GM20000 (cell line): ENCODE measurements at regions not wholly inside any gene's neighbourhood (a gene's known extent, or its start where the extent isn't known, plus 50 kb on each side); places are given as distances from the start of the nearest gene placed in this dataset.

Experiments
- DNase-seq: peaks from one replicate; pipeline ENCODE4 v3.0.0; 2012; ENCODE audit warnings: low spot score
- TF ChIP-seq, protein P1 (sequence below): IDR thresholded peaks from 2 replicates; pipeline ENCODE4 v1.5.1; 2012; ENCODE audit warnings: mild to moderate bottlenecking, control low read depth; ENCODE audit errors: extremely low read depth, missing control alignments

DNA sequence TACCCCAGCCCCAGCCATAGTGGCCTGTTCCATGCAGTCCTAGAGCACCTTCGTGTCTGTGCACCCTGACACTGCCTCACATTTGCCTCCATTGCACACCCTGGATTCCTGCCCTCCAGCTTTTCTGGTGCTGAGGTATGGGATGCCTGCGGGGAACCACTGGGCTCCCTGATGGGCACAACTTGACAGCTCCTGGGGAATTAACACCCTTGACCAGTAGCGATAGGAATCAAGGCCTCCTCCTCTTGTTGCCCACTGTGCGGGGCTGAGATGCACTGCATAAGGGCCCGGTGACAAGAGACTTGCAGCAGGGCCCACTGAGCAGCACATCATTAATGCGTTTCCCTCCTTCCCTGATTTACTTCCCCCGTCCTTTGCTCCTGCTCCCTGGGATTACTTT is 235.6 kb upstream of the MOCS1 start:
- no peak for DNase-seq
- TF ChIP-seq, protein P1, sequence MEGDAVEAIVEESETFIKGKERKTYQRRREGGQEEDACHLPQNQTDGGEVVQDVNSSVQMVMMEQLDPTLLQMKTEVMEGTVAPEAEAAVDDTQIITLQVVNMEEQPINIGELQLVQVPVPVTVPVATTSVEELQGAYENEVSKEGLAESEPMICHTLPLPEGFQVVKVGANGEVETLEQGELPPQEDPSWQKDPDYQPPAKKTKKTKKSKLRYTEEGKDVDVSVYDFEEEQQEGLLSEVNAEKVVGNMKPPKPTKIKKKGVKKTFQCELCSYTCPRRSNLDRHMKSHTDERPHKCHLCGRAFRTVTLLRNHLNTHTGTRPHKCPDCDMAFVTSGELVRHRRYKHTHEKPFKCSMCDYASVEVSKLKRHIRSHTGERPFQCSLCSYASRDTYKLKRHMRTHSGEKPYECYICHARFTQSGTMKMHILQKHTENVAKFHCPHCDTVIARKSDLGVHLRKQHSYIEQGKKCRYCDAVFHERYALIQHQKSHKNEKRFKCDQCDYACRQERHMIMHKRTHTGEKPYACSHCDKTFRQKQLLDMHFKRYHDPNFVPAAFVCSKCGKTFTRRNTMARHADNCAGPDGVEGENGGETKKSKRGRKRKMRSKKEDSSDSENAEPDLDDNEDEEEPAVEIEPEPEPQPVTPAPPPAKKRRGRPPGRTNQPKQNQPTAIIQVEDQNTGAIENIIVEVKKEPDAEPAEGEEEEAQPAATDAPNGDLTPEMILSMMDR = no peak

DNA sequence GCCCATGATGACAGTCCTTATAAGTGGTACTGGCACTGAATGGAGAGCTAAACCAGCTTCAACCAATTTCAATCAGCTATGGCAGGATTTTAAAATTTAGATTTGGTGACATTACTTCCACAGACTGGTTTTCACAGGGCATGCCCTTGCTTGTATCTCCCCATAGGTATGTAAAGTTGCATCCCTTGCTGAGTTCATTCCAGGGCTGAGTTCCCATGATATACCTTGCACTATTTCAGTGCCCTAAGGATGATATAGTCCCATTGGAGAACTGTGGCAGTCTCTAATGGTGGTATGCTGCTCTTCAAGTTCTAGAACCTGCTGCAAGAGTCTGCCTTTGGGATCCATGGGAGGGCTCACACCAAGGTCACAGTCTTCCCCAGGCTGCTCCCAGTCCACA is 232.7 kb upstream of the MOCS1 start:
- TF ChIP-seq, protein P1 = no peak
- no peak for DNase-seq

DNA sequence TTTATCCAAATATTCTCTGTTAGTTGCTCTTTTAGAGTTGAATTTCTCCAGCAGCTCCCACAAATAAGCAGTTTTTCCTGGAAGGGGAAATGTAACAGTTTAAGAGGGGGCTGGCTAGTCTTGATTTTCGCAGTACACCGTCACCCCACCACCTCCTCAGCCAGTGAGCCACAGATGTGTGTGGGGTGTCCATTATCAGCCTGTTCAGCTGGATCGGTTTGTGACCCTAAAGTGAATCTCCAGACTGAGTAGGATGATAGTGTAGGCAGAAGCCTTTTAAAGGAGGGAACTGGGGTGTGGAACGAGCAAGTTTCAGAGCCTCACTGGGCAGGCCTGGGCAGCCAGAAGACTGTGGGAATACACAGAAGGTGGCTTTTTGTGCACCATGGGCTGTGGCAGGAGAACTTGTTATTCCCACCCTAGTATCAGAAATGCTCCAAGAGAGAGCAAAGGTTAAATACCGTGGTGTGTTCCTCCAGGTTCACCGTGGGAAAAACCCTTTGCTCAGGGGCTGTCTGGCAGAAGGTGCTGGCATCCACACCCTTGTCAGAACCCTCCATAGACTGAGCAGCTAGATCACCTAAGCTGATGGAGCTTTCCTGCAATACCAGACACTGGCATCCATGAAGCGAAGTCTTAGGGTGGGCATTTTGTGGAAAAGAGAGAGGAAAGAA is 230.9 kb upstream of the MOCS1 start:
- TF ChIP-seq, protein P1 = no peak
- no peak for DNase-seq

DNA sequence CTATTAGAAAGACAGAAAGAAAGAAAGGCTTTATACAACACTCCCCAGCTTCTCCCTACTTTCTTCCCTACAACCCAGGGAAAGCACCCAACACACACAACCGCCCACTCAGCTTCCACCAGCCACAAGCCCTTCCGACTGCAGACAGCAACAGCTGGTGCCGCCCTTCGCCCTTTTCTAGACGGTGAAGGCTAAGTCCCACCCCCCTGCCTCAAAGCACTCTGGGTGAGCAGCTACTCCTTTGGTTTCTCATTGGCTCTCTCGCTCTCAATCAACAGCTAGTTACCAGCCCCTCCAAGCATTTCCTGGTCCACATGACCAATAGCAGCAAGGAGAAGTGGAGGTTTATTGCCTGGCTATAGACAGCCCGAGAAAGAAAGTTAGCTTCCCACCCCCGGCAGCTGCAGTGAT is 230.1 kb upstream of the MOCS1 start:
- no peak for DNase-seq
- TF ChIP-seq, protein P1 = no peak

DNA sequence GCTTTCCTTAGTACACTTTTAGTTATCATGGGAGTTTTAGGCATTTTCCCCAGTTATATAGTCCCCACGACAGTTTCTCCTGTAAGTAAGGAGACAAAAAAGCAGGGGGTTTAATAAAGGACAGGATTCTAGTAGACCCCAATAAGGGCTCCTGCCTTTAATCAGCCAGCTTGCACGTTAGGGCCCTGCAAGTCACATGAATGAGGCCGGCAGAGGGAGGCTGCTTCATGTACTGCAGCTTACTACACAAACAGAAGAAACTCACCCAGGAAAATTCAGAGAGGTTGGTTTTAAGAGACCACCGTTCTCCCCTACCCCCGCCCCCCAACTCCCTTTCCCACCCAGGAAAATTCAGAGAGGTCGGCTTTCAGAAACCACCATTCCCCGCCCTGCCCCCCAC is 229.7 kb upstream of the MOCS1 start:
- TF ChIP-seq, protein P1 = no peak
- DNase-seq = no peak

DNA sequence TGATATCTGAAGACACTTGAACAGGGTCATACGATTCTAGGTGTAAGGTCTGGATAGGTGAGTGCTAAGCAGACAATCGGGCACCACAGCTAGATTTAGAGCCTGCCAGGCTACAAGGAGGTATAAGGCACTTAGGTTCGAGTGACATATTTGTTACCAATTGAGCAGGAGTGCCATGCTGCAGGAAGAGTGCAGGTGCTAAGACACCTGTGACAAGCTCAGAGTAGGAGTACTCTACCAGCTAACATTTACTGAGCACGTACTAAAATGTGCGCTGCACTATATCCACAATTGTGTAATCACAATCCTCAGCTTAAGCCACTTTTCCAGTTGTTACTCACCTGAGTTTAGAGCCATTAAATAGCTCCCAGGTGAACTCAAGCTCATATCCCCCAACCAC is 227.8 kb upstream of the MOCS1 start:
- DNase-seq = no peak
- TF ChIP-seq, protein P1 = no peak

DNA sequence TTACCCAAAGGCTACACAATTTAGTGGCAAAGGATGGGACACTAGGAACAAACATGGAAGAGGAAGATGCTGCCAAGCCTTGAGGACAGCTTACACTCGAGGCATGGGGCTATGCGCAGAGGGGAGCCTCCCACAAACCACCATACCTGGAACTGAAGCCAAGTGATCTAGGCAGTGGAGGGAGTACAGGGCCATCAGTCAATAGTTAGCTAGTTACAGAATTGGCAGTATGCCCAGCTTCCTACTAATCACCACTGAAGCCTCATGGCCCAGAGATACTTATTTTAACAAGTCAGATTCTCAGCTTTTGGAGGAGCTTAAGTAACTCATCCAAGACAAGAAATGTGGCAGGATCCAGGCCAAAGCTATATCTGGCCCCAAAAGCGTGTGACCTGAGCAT is 226.6 kb upstream of the MOCS1 start:
- no peak for DNase-seq
- TF ChIP-seq, protein P1 = no peak
